Lower leg skin (tissue), 3 donors: ENCODE measurements at regions not wholly inside any gene's neighbourhood (a gene's known extent, or its start where the extent isn't known, plus 50 kb on each side); places are given as distances from the start of the nearest gene placed in this dataset.

ENCODE experiments used
- CTCF ChIP-seq, 3 donors: fragments of 450-650 bp; IDR thresholded peaks; one replicate each; pipeline ENCODE4 v1.5.1; 2016; ENCODE audit warnings: antibody characterized with exemption in 3 of 3, mild to moderate bottlenecking in 3 of 3, moderate library complexity in 2 of 3
- POLR2A ChIP-seq, 2 donors: fragments of 450-650 bp; IDR thresholded peaks; one replicate each; pipeline ENCODE4 v1.6.1; 2016 to 2017; ENCODE audit warnings: antibody characterized with exemption in 2 of 2, mild to moderate bottlenecking in 1 of 2, moderate library complexity in 1 of 2

- TF ChIP-seq CTCF (IDR thresholded peaks at IDR 0.05) = no peak
- no peak for TF ChIP-seq POLR2A (IDR thresholded peaks at IDR 0.05)
These were observed 377.5 kb upstream of the NR2F2 start for GRCh38 chr15:95953032-95953431.
